ENCODE measurements at regions not wholly inside any gene's neighbourhood (a gene's known extent, or its start where the extent isn't known, plus 50 kb on each side); places are given as distances from the start of the nearest gene placed in this dataset.

GRCh38 chr6:21816231-21816630 is 222.7 kb downstream of the SOX4 start:
- TF ChIP-seq GABPA (IDR thresholded peaks at IDR 0.05; ENCODE audit: low read depth) (no peak), NFIC (IDR thresholded peaks at IDR 0.05; ENCODE audit: borderline replicate concordance) (no peak), YY1 (IDR thresholded peaks at IDR 0.05; ENCODE audit: low read depth) (no peak), CTCF (IDR thresholded peaks at IDR 0.05) (no peak), EZH2phosphoT487 (IDR thresholded peaks at IDR 0.05; ENCODE audit: borderline replicate concordance, low read depth) (no peak), MXI1 (IDR thresholded peaks at IDR 0.05; ENCODE audit: low read depth, low read length) (no peak)
